SK-N-SH treated with all-trans-retinoic acid at 6 μM for 48 hours (cell line): ENCODE measurements at regions not wholly inside any gene's neighbourhood (a gene's known extent, or its start where the extent isn't known, plus 50 kb on each side); places are given as distances from the start of the nearest gene placed in this dataset.

ENCODE experiments used
- ARNTL ChIP-seq: fragments of 450-650 bp; formaldehyde crosslinking; IDR thresholded peaks from 2 replicates; pipeline ENCODE4 v1.5.0; 2020; ENCODE audit warnings: low read depth, mild to moderate bottlenecking, moderate library complexity, borderline replicate concordance
- CREB5 ChIP-seq: fragments of 250-450 bp; sonication (Bioruptor Pico); IDR thresholded peaks from 2 replicates; pipeline ENCODE4 v1.5.1; 2020; ENCODE audit warnings: low read depth, mild to moderate bottlenecking, moderate library complexity

- no peak for TF ChIP-seq ARNTL (CRISPR knock-in tag)
- no peak for TF ChIP-seq CREB5 (CRISPR knock-in tag)
Measured at GRCh38 chr5:93206203-93206602, 374.8 kb downstream of the NR2F1-AS1 start.
